GM18868 (cell line): ENCODE measurements at regions not wholly inside any gene's neighbourhood (a gene's known extent, or its start where the extent isn't known, plus 50 kb on each side); places are given as distances from the start of the nearest gene placed in this dataset.
"Not testable (repeated sequence)": the region's sequence is repeated elsewhere in the genome, so short reads cannot be mapped to it uniquely, and the experiment has no call there.

Experiments
- ATAC-seq: cut with Tn5 transposase; IDR thresholded peaks from one replicate; pipeline ENCODE4 v1.9.1; 2021; ENCODE audit warnings: mild to moderate bottlenecking, moderate library complexity; ENCODE audit not compliant: unreplicated experiment

DNA sequence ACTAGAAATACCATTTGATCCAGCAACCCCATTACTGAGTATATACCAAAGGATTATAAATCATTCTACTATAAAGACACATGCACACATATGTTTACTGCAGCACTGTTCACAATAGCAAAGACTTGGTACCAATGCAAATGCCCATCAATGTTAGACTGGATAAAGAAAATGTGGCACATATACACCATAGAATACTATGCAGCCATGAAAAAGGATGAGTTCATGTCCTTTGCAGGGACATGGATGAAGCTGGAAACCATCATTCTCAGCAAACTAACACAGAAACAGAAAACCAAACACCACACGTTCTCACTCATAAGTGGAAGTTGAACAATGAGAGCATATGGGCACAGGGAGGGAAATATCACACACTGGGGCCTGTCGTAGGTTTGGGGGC lies 106.0 kb downstream of the SPATA18 start:
- ATAC-seq, result not testable (repeated sequence)

DNA sequence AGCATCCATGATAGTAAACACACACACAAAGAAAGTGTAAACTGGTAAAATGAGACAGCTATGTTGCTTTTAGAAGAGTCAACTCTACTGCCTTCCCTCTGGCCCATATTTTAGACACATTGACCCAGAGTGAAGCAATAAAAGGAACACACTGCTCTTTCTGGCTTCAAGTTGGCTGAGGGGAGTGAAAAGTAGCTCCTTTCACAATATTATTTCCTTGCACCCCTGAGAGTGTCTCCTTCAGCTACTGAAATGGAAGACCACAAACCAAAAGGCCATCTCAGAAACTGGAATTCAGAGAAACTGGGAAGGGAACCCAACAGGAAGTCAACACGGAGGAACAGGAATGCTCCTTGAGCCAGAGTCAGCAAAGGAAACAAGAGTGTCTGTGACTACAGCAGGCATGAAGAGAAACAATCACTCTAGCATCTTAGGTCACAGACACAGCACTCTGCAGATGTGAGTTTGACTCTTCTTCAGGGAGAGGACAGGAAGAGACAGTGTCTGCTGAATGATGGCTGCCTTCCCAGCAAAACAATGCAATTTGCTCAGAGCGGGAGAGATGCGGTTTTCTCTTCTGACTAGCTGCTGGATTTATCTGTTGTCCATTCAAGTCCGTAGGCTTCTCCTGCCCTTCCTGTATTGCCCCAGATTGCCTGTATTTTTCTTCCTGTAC lies 106.7 kb downstream of the SPATA18 start:
- no peak for ATAC-seq

DNA sequence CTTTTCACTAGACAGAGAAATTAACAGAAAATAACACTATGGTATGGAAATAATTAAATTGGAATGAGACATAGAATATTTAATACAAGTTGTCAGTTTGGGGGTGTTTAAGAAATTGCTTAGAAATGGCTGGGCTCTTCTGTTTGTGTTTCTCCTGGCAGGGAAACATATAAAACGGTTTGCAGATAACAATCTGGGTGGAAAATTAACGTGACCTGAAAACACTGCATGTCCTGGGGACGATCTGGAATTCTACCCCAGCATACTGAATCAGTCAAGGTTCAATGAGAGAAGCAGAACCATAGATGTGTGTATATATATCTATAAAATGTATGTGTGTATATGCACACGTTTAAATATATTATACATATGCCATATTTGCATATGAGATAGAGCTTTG lies 109.8 kb downstream of the SPATA18 start:
- no peak for ATAC-seq

DNA sequence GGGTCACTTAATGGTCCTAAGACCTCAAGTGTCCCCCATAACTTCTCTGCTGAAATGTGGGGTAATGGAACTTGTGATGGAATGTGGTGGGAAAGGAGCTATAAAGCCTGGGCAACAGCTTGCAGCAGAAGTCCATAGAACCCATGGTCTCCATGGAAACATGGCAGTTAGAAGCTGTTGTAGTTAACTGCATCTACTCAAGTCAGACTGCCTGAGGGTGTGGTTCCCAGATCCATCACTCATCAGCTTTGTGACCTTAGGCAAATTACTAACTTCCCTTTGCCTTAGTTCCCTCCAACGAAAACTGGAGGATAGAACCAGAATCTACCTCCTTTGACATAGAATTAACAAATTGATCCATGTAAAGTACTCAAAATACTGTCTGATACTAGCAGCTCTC lies 113.0 kb downstream of the SPATA18 start:
- ATAC-seq, result no peak

DNA sequence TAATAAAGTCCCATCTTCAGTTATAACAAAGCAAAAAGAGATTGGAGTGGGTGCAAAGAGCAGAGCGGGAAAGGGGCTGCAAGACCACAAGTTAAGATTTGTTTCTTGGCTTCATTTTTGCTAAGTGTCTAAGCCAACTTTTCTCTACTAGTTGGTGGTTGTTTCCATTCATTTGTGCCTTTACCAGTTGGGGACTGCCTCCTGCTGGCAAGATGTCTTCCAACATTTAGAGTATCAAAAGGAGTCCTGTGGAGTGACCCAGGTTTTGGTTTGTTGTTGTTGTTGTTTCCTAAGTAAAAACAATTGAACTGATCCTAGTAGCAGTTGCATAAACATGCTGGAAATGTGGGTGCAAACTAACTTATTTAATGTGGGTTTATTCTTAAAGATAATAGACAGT lies 121.1 kb downstream of the SPATA18 start:
- no peak for ATAC-seq

DNA sequence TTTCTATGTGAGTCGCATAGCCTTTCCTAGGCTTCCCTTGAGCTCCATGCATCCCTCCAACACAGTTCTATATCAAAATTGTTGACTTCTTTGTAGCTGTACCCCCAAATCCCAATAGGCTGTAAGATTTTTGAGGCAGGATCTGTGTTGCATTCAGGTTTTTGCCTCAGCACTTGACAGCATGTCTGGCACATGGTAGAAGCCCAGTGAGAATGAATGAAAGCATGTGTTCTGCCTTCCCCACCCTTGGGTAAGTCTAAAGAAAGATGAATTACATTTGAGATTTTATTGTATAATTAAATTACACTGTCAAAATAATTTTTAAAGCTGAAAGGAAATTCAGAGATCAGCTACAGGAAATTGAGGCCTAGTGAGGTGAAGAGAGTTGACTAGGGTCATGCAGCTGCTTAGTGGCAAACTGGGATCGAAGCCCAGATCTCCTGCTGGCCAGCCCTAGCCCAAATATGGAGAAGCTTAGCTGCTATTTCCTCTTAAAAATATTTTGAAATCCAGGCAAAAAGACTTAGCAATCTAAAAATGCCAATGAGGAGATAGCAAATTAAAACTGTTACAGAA lies 122.5 kb downstream of the SPATA18 start:
- ATAC-seq, result no peak

DNA sequence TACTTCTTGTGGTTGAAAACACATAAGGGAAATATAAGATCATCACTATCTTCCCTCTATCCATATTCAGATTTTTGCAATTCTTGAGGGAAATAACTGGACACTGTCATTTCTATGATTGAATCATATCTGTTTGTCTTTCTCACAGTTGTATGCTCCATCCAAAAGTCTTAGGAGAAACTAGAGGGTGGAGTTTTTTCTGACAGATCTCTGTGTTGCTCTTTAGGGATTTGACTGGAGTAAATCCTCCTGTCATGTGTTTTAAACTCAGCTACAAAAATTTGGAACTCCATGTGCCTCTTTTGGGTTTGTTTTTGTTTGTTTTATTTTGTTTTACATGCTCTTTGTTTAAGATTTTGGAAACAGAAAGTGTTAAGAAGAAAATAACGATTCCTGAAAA lies 136.5 kb downstream of the SPATA18 start:
- no peak for ATAC-seq

DNA sequence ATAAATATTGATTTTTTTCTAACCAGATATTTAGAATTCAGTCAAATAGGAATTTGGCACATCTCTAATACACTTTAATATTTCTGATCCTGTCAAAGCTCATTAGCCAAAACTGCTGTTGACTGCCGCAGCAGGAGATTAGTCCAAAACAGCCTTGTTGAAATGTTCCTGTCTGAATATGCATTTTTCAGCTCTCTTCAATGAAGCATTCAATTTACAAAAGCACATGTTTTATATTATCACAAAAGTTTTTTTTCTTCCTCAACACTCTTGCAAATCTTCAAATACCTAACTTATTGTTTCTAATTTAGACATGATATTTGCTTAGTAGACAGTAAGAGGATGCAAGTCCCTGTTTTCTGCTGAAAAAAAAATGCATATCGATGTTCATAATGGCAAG lies 140.9 kb downstream of the SPATA18 start:
- ATAC-seq, result no peak

DNA sequence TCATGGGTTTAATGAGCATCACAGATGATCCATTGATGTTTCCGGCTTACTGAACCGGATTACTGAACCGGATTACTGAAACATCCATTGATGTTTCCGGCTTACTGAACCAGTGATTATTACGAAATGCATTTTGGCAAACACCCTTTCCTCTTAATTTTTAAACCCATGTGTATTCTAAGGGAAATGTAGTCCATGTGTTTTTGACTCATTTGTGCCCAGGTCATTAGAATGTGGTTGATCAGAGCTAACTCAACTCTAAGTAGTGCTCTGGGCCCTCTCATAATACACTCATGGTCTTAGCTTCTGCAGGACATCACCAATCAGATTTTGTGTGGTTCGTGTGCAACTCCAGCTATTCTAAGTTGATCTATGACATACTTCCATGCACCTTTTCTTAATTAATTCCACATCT lies 141.6 kb downstream of the SPATA18 start:
- no peak for ATAC-seq

DNA sequence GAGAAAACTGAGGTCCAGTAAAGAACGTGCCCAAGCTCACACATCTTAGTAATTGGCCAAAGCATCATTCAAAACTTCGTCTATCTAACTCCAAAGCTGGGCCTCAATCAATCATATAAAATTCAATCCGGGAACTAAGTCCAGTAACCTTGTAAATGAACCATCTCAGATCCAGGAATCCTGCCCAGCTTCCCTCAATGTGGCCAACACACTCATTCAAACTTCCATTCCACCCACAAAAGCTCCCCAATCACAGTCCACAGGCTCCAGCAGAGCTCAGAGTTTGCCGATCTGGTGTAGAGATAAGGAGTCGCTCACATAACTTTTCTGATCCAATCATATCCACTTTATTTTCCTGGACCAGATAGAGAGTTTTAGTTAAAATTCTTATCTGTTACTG lies 144.8 kb downstream of the SPATA18 start:
- no peak for ATAC-seq

DNA sequence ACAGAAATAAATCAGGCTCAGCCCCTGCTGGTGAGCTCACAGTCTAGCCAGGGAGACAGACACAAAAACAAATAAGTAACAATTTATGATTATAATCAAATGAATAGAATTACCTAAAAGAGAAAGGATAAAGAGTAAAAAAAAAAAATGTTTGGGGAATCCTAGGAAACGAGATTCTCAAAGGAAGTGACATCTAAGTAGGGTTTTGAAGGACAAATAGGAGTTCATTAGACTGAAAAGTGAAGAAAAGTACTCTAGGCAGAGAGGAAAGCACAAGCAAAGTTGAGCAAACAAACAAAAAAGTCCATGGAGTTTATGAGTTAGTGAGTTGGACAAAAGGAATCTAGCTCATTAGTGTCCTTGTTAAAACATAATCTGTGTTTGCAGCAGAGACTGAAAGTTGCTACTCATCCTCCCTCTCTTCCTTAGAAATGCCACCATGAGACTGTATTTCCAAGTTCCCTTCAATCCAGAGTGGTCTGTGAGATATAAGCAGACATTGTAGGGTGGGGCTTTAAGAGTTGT lies 145.6 kb downstream of the SPATA18 start:
- no peak for ATAC-seq

DNA sequence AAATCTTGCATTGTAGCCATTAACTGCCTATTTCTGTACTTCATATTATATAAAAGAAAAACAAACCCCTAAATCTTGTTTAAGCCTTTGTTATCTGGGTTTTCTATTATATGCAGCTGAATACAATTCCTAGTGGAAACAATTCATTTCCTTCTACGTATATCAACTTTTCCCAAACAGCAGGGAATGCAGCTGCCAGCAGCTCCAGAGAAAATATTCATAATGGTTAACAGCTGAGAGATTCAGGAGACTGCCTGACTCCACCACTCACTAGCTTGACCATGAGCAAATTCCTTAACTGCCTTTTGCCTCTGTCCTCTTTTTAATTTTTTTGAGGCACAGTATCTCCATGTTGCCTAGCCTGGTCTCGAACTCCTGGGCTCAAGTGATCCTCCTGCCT lies 146.2 kb downstream of the SPATA18 start:
- ATAC-seq, result no peak

DNA sequence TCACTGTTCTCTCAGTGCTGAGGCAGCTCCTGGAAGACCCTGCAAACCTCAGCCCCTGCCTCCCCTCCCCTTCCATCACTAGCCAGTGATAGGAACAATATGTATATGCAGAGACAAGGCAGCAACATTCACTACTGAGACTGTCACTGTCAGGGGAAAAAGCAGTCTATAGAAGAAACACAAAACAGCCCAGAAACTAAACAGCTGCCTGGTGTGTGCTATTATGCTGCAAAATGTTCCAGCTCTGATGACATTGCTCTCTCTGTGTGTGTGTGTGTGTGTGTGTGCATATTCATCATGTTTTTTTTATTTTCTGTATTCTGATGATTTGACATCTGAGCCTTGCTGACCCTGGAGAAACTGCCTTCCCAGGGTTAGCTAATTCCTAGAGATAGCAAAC lies 147.2 kb downstream of the SPATA18 start:
- no peak for ATAC-seq

DNA sequence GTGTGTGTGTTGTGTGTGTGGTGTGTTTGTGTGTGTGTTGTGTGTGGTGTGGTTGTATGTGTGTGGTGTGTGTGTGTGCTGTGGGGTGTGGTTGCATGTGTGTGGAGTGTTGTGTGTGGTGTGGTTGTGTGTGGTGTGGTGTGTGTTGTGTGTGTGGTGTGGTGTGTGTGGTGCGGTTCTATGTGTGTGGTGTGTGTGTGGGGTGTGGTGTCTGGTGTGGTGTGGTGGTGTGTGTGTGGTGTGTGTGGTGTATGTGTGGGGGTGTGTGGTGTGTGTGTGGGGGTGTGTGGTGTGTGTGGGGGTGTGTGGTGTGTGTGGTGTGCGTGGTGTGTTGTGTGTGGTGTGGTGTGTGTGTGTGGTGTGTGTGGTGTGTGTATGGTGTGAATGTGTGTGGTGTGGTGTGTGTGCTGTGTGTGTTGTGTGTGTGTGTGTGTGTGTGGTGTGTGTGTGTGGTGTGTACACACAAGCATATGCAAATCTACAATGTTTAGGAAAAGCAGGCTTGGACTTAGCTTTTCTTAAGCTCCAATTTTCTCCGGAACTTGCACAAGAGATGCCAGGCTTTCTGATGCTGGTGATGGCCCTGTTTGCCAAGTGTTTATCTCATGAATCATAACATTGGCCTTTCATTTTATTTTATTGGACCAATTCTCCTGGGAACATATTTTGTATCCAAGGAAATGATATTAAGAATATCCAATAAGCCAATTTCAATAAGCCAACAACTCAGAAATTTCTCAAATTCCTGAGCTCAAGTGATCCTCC lies 148.7 kb downstream of the SPATA18 start:
- no peak for ATAC-seq

DNA sequence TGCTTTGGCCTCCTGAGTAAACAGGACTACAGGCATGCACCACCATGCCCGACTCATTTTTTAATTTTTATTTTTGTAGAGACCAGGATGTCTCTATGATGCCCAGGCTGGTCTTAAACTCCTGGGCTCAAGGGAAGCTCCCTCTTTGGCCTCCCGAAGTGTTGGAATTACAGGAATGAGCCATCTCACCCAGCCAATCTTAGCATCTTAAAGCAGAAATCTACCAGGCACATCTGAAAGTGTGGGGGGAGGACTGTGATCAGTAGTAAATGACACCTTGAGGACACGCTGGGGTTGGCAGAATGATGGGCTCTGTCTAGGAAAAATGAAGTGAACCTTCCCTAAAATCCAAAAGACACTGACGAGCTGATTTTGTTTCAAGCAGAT lies 149.2 kb downstream of the SPATA18 start:
- no peak for ATAC-seq

DNA sequence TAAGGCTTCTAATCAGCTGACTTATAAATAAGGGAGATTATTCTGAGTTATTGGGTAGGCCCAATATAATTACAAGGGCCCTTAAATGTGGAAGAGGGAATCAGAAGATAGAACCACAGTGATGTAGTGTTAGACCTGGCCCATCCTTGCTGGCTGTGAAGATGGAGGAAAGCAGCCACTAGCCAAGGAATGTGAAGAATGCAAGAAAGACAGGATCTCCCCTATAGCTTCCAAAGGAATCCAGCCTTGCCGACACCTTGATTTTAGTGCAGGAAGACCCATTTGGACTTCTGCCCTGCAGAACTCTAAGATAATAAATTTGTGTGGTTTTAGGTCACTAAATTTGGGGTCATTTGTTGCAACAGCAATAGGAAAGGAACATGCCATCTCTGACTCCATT lies 150.6 kb downstream of the SPATA18 start:
- no peak for ATAC-seq

DNA sequence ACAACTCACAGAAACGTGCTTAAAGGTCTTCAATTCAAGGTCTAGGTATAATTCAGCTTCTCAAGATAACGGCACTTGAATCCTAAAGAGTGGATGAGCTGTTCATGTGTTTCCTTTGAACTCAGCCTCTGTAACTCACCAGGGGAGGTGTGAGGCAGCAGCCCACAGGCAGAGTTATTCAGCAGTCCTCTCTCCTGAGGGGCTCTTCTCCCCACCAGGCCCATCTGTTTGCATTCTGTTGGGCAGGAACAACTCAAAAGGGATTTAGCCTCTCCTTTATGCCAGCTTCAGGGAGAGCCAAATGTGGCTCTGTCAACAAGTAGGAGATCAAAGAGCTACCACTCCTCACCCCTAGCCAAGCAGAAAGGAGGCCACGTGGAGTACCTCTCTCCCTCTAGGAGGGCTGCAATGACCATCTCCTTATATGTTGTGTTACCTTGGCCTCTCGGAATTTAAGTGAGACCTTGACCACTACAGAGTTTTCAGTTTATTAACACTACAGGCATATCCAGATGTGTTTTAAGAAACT lies 151.2 kb downstream of the SPATA18 start:
- ATAC-seq, result no peak

DNA sequence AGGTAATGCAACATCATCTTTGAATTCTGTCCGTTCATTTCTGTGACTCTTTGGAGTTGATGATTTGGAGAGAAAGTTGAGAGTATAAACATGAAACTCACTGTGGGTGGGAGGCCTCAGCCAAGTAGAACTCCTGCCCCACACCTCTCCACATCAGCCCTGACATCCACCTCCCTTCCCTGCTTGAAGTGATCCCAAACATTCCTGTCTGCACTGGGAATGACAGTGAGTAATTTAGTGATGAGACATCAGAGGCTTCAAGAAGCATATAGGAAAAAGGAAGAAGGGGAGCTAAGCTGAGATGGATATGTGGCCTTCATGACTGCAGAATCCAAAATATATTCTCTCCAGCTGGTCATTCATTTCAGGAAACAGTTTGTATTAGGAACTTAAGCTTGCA lies 151.8 kb downstream of the SPATA18 start:
- no peak for ATAC-seq

DNA sequence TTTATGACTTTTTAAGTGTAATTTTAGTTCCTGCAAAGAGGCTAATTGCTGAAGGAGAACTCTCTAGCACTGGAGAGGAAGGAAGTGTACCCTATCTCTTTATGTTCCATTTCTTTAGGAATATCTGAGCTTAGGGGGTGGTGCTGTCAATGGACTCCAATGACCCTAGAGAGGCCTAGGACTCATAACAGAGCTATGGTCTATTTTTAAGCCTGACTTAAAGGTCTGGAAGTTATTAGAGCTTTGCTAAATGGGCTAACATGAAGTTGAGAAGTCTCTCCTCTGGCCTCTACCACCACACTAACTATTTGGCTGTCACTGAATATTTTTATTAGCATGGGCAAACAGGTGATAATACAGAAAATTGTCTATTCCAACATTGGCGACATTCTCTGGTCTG lies 152.2 kb downstream of the SPATA18 start:
- ATAC-seq, result no peak

DNA sequence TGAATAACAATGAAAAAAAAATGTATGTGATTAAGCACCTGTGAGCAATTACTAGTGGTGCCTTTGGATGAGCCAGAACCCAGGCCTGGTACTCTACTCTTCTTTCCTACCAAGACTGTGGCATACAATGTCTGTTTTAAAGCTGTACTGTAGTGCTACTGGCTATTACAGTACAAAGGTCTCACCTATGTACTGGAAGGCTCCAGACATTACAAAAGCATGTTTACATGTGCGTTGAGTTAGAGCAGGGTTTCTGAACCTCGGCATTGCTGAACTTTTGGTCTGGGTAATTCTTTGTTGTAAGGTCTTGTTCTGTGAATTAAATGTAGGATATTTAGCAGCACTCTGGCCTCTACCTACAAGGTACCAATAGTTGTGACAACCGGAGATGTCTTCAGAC lies 153.8 kb downstream of the SPATA18 start:
- ATAC-seq, result no peak

DNA sequence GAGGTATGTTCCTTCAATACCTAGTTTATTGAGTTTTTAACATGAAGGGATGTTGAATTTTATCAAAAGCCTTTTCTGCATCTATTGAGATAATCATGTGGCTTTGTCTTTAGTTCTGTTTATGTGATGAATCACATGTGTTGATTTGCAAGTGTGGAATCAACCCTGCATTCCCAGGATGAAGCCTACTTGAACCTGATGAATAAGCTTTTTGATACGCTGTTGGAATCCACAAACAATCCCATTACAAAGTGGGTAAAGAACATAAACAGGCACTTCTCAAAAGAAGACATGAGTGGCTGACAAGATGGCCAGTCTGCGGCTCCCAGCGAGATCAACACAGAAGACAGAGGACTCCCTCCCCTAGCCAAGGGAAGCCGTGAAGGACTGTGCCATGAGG lies 156.0 kb downstream of the SPATA18 start:
- ATAC-seq, result not testable (repeated sequence)

DNA sequence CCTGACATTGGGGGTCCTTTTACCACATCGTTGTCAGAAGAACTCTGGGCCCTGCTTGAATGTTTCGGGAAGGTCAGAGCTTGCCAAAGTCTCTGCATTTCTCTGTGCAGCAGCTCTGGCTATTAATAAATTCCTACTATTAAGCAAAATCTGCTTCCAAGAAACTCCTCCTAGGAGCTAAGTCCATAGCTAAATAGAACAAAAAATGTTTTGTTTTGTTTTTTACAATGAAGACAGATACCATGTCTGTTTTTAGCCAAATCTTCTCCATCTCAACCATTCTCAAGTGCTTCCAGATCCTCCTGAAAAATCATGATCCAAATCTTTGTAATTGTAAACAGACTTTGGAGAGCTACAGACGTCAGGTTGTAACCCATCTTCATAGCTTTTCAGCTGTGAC lies 161.6 kb downstream of the SPATA18 start:
- ATAC-seq, result no peak
